SK-N-SH (cell line): ENCODE measurements at regions not wholly inside any gene's neighbourhood (a gene's known extent, or its start where the extent isn't known, plus 50 kb on each side); places are given as distances from the start of the nearest gene placed in this dataset.

Experiments
- CTCF ChIA-PET: fragments of 300-600, 350-600 bp; formaldehyde crosslinking; extraction: SDS; loops from one replicate; lab custom pipeline; 2021; lab: Yijun Ruan, JAX
- POLR2A ChIA-PET: fragments of 350-600 bp; sonication (Branson Sonifier 250); formaldehyde crosslinking; extraction: SDS; loops from one replicate; lab custom pipeline; 2020; ENCODE audit warnings: antibody characterized with exemption, inconsistent platforms; lab: Yijun Ruan, JAX
- DNase-seq: peaks from one replicate; pipeline ENCODE4 v3.0.0; 2012
- H2AFZ ChIP-seq: fragments of 200-600 bp; sonication (generic); 2 replicates; pipeline ENCODE4 v1.8.1; 2016; ENCODE audit warnings: antibody characterized with exemption, mild to moderate bottlenecking, low read depth
- H3F3A ChIP-seq: fragments of 200-600 bp; sonication (generic); replicated peaks from 2 replicates; pipeline ENCODE3; 2016; ENCODE audit warnings: antibody characterized with exemption, mild to moderate bottlenecking; ENCODE audit not compliant: insufficient read depth
- H3K27ac ChIP-seq, 2 experiments: fragments of 200-500 bp in 1 of 2; fragments of 200-600 bp in 1 of 2; sonication (Bioruptor generic) in 1 of 2; sonication (generic), shearing (Covaris generic) in 1 of 2; 2 replicates each; pipeline versions ENCODE4 v1.5.1 to v1.6.1; 2014 to 2016; ENCODE audit warnings: low read depth in 2 of 2, inconsistent platforms in 1 of 2, low read length in 1 of 2, mild to moderate bottlenecking in 1 of 2, mixed read lengths in 1 of 2
- H3K27me3 ChIP-seq: fragments of 200-600 bp; sonication (generic), shearing (Covaris generic); 2 replicates; pipeline ENCODE4 v1.6.1; 2016; ENCODE audit warnings: mixed run types; ENCODE audit not compliant: insufficient read depth
- H3K36me3 ChIP-seq, 2 experiments: fragments of 200-500 bp in 1 of 2; fragments of 200-600 bp in 1 of 2; sonication (Bioruptor generic) in 1 of 2; sonication (generic) in 1 of 2; replicated peaks in 1 of 2; 2 replicates each; pipeline versions ENCODE3 to v1.5.1; 2014 to 2016; ENCODE audit warnings: low read length in 1 of 2, mild to moderate bottlenecking in 1 of 2; ENCODE audit not compliant: insufficient read depth in 2 of 2, control insufficient read depth in 1 of 2
- H3K4me1 ChIP-seq, 2 experiments: fragments of 200-500 bp in 1 of 2; fragments of 200-600 bp in 1 of 2; sonication (Bioruptor generic) in 1 of 2; sonication (generic), shearing (Covaris generic) in 1 of 2; 2 replicates each; pipeline versions ENCODE4 v1.5.1 to v1.6.1; 2014 to 2016; ENCODE audit warnings: low read depth in 1 of 2, low read length in 1 of 2, mixed run types in 1 of 2; ENCODE audit not compliant: insufficient read depth in 2 of 2, control insufficient read depth in 1 of 2
- H3K4me2 ChIP-seq: fragments of 200-600 bp; sonication (generic), shearing (Covaris generic); 2 replicates; pipeline ENCODE4 v1.6.1; 2017; ENCODE audit warnings: mixed run types
- H3K4me3 ChIP-seq, 2 experiments: fragments of 200-500 bp in 1 of 2; fragments of 200-600 bp in 1 of 2; sonication (Bioruptor generic) in 1 of 2; sonication (generic), shearing (Covaris generic) in 1 of 2; 2 replicates each; pipeline versions ENCODE4 v1.5.1 to v1.8.1; 2014 to 2016; ENCODE audit warnings: low read depth in 2 of 2, inconsistent platforms in 1 of 2, low read length in 1 of 2, mild to moderate bottlenecking in 1 of 2, mixed read lengths in 1 of 2, moderate library complexity in 1 of 2
- H3K79me2 ChIP-seq: fragments of 200-600 bp; sonication (generic); 2 replicates; pipeline ENCODE4 v1.8.1; 2017; ENCODE audit warnings: mild to moderate bottlenecking; ENCODE audit not compliant: insufficient read depth
- H3K9ac ChIP-seq: fragments of 200-600 bp; sonication (generic); 2 replicates; pipeline ENCODE4 v1.6.1; 2017; ENCODE audit warnings: mixed run types
- H3K9me2 ChIP-seq: fragments of 200-600 bp; sonication (generic); 2 replicates; pipeline ENCODE4 v1.6.1; 2017; ENCODE audit warnings: mixed run types
- H3K9me3 ChIP-seq: fragments of 200-600 bp; sonication (generic); 2 replicates; pipeline ENCODE4 v1.6.1; 2017; ENCODE audit warnings: mixed run types, mild to moderate bottlenecking, moderate library complexity
- H4K20me1 ChIP-seq: fragments of 200-600 bp; sonication (generic); 2 replicates; pipeline ENCODE4 v1.6.1; 2017; ENCODE audit warnings: mild to moderate bottlenecking, mixed run types; ENCODE audit not compliant: insufficient read depth
- CHD2 ChIP-seq: fragments of 150-350 bp; IDR thresholded peaks from 2 replicates; pipeline ENCODE4 v1.6.1; 2018; ENCODE audit warnings: low read length; ENCODE audit not compliant: partially characterized antibody
- ELF1 ChIP-seq: IDR thresholded peaks from 2 replicates; pipeline ENCODE4 v1.4.0; 2012
- EZH2phosphoT487 ChIP-seq: fragments of 200-600 bp; sonication (generic); IDR thresholded peaks from 2 replicates; pipeline ENCODE4 v1.6.1; 2017; ENCODE audit warnings: low read depth, mixed run types, mild to moderate bottlenecking, antibody characterized with exemption, moderate library complexity, borderline replicate concordance
- FOSL2 ChIP-seq: IDR thresholded peaks from 2 replicates; pipeline ENCODE4 v1.4.0; 2012; ENCODE audit warnings: low read depth, mild to moderate bottlenecking, moderate library complexity, borderline replicate concordance
- FOXJ3 ChIP-seq: sonication (generic); formaldehyde crosslinking; IDR thresholded peaks from 2 replicates; pipeline ENCODE4 v1.5.1; 2020; ENCODE audit warnings: mild to moderate bottlenecking, missing genetic modification reagents
- GATA2 ChIP-seq: sonication (generic); formaldehyde crosslinking; IDR thresholded peaks from 2 replicates; pipeline ENCODE4 v1.5.0; 2020; ENCODE audit warnings: mild to moderate bottlenecking, missing genetic modification reagents
- IRF3 ChIP-seq: fragments of 150-350 bp; IDR thresholded peaks from 2 replicates; pipeline ENCODE4 v1.6.1; 2016; ENCODE audit warnings: mild to moderate bottlenecking, low read depth, low read length
- JUND ChIP-seq: IDR thresholded peaks from 2 replicates; pipeline ENCODE4 v1.4.0; 2012
- MEF2A ChIP-seq: IDR thresholded peaks from 2 replicates; pipeline ENCODE4 v1.4.0; 2012; ENCODE audit warnings: low read depth, borderline replicate concordance
- MXI1 ChIP-seq: IDR thresholded peaks from 2 replicates; pipeline ENCODE4 v1.6.1; 2012; ENCODE audit warnings: mild to moderate bottlenecking, low read depth, low read length, improper control_type of control experiment
- NRF1 ChIP-seq: IDR thresholded peaks from 2 replicates; pipeline ENCODE4 v1.6.1; 2012; ENCODE audit warnings: low read depth, mild to moderate bottlenecking, low read length
- RAD21 ChIP-seq: IDR thresholded peaks from 2 replicates; pipeline ENCODE4 v1.6.1; 2012; ENCODE audit warnings: mild to moderate bottlenecking, low read length
- RCOR1 ChIP-seq: fragments of 150-350 bp; IDR thresholded peaks from 2 replicates; pipeline ENCODE4 v1.6.1; 2017; ENCODE audit warnings: antibody characterized with exemption, low read length
- RXRA ChIP-seq: IDR thresholded peaks from 2 replicates; pipeline ENCODE4 v1.4.0; 2012; ENCODE audit warnings: low read depth, mild to moderate bottlenecking, borderline replicate concordance
- SIN3A ChIP-seq: IDR thresholded peaks from 2 replicates; pipeline ENCODE4 v1.6.1; 2012; ENCODE audit warnings: low read depth, mild to moderate bottlenecking, low read length, moderate library complexity, borderline replicate concordance
- SMC3 ChIP-seq: IDR thresholded peaks from 2 replicates; pipeline ENCODE4 v1.6.1; 2012; ENCODE audit warnings: low read depth, low read length, improper control_type of control experiment
- TCF12 ChIP-seq: IDR thresholded peaks from 2 replicates; pipeline ENCODE4 v1.4.0; 2012
- USF1 ChIP-seq: IDR thresholded peaks from 2 replicates; pipeline ENCODE4 v1.4.0; 2012; ENCODE audit warnings: low read depth, borderline replicate concordance
- YY1 ChIP-seq: IDR thresholded peaks from 2 replicates; pipeline ENCODE4 v1.4.0; 2012; ENCODE audit warnings: low read depth, mild to moderate bottlenecking
- WGBS: methylation state at CpG from one replicate; pipeline ENCODE4 v1.1.6; 2017; ENCODE audit warnings: low lambda C conversion rate; 5-methylcytosine and 5-hydroxymethylcytosine counted together
- TF ChIP-seq, protein P1 (sequence below): fragments of 150-350 bp; IDR thresholded peaks from 2 replicates; pipeline ENCODE4 v1.6.1; 2017; ENCODE audit warnings: antibody characterized with exemption, low read length, low read depth, borderline replicate concordance

GRCh38 chr12:131478468-131478867, 232.4 kb upstream of the SFSWAP start:
- 18% methylated on average over 3 of the region's 3 CpGs for WGBS

DNA sequence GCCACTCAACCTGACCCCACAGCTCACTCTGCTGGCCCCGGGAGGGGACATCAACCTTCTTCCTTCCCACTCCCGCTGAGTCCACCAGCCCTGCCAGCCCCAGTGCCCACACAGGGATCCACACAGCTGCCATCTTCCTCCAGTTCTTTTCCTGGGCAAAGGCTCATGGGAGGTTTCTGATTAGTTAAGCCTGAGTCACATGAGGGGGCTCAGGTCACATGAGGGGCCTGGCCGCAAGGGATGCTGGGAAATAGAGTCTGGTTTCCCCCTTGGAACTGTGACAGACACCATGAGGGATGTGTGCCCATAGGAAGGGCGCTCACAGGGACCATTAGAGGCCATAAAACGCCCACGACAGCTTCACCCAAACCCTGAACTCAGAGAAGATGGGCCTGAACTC, 228.7 kb upstream of the SFSWAP start:
- Histone ChIP-seq H3K27me3 (no peaks in the 10 kb centered on the region), H3K4me3 (no peak overlapping the region), H4K20me1 (no peaks in the 10 kb centered on the region), H3K9ac (no peak overlapping the region), H3K4me1 (no peaks in the 10 kb centered on the region; a peak in 1 of 4 replicates), H3K9me2 (no peaks in the 10 kb centered on the region), H2AFZ (no peak overlapping the region), H3F3A (no peaks in the 10 kb centered on the region), H3K4me2 (no peak overlapping the region), H3K27ac (no peak overlapping the region), H3K79me2 (no peaks in the 10 kb centered on the region), H3K9me3 (no peaks in the 10 kb centered on the region), H3K36me3 (no peaks in the 10 kb centered on the region)
- 27% methylated on average over 4 of the region's 6 CpGs for WGBS
- ChIA-PET CTCF (interaction anchor here (1.4 kb wide), 1 partner anchor 566 kb away, joined by 4 read pairs; no protein-coding TSS in a partner anchor), POLR2A (no interaction called here)
- TF ChIP-seq MEF2A (no peak), MXI1 (no peak), RXRA (no peak), NRF1 (no peak), RAD21 (no peak), YY1 (no peak), IRF3 (no peak), FOXJ3 (no peak), TCF12 (no peak), GATA2 (CRISPR knock-in tag) (no peak)
- DNase-seq = no peak

More at GRCh38 chr12:131478468-131478867, 232.4 kb upstream of the SFSWAP start:
- Histone ChIP-seq H3K4me2 (no peak overlapping the region), H3K9me2 (no peaks in the 10 kb centered on the region), H3F3A (no peaks in the 10 kb centered on the region), H3K4me3 (no peak overlapping the region), H3K9ac (no peak overlapping the region), H4K20me1 (no peaks in the 10 kb centered on the region), H2AFZ (no peak overlapping the region), H3K36me3 (no peaks in the 10 kb centered on the region), H3K27me3 (no peaks in the 10 kb centered on the region), H3K79me2 (no peaks in the 10 kb centered on the region), H3K27ac (no peak overlapping the region), H3K9me3 (no peaks in the 10 kb centered on the region), H3K4me1 (no peaks in the 10 kb centered on the region; a peak in 1 of 4 replicates)
- POLR2A ChIA-PET = no interaction called here
- DNase-seq = no peak
- CTCF ChIA-PET = interaction anchor here (1.0 kb wide), 1 partner anchor 13 kb away, joined by 4 read pairs; no protein-coding TSS in a partner anchor
- TF ChIP-seq IRF3 (no peak), SMC3 (no peak), SIN3A (no peak), USF1 (no peak), FOSL2 (no peak), RXRA (no peak), MXI1 (no peak), JUND (no peak), RCOR1 (no peak), MEF2A (no peak), CHD2 (no peak), FOXJ3 (no peak), EZH2phosphoT487 (no peak), ELF1 (no peak)
- TF ChIP-seq, protein P1, sequence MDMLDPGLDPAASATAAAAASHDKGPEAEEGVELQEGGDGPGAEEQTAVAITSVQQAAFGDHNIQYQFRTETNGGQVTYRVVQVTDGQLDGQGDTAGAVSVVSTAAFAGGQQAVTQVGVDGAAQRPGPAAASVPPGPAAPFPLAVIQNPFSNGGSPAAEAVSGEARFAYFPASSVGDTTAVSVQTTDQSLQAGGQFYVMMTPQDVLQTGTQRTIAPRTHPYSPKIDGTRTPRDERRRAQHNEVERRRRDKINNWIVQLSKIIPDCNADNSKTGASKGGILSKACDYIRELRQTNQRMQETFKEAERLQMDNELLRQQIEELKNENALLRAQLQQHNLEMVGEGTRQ = no peak
